HUDEP-2 (cell line): ENCODE measurements at regions not wholly inside any gene's neighbourhood (a gene's known extent, or its start where the extent isn't known, plus 50 kb on each side); places are given as distances from the start of the nearest gene placed in this dataset.
"Not testable (repeated sequence)": the region's sequence is repeated elsewhere in the genome, so short reads cannot be mapped to it uniquely, and the experiment has no call there.

Source experiments
- DNase-seq, 76 experiments: peaks; one replicate each; lab custom pipeline; 2025; ENCODE audit not compliant: unreplicated experiment in 76 of 76; lab: John Stamatoyannopoulos, UW

DNA sequence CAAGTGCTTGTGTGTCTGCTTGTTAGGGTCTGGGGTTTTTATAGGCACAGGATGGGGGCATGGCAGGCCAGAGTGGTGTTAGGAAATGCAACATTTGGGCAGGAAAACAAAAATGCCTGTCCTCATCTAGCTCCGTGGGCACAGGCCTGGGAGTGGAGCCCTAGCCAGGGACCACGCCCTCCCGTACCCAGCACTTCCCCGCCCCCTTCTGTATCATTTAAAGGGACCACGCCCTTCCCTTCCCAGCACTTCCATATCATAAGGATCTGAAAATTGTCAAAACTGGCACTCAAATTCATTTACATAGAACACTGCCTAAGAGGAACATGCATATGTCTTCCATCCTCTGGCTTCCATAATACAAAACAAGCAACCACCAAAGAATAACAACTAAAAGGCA lies 185.8 kb downstream of the B3GLCT start:
- peak in 51 of 76 experiments; percentile 1 to 72 (median 29) for DNase-seq

GRCh38 chr13:31394506-31394905 lies 194.7 kb downstream of the B3GLCT start:
- no peak for DNase-seq

GRCh38 chr13:31395090-31395489 lies 195.3 kb downstream of the B3GLCT start:
- no peak for DNase-seq

DNA sequence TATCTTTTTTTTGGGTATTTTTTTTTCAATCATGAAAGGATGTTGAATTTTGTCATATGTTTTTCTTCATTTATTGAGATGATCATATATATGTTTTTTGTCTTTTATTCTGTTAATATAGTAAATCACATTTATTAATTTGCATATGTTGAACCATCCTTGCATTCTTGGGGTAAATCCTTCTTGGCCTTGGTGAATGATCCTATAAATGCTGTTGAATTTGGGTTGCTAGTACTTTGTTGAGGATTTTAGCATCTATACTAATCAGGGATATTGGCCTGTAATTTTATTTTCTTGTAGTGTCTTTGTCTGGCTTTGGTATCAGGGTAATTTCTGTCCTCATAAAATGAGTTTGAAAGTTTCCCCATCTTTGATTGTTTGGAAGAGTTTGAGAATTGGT lies 199.9 kb downstream of the B3GLCT start:
- no peak for DNase-seq

DNA sequence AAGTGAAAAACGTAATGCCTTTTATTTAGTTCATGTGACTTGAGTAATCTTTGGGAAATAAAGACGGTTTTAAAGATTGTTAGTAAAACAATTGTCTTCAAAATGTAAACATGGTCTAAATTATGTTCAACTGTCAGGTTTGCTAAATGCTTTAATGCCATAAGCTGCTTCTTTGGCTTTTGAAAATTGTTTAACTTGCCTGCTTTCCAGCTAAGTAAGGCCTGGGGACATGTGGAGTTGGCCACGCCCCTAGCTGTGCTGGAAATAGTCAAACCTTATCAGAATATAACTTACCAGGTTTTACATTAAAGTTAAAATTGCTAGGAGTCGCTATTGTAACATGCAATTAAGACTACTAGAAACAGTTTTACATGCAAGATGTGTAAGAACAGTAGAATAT lies 203.9 kb downstream of the B3GLCT start:
- not testable (repeated sequence) for DNase-seq

- no peak for DNase-seq
Observed at GRCh38 chr13:31408927-31409326, 209.2 kb downstream of the B3GLCT start.

DNA sequence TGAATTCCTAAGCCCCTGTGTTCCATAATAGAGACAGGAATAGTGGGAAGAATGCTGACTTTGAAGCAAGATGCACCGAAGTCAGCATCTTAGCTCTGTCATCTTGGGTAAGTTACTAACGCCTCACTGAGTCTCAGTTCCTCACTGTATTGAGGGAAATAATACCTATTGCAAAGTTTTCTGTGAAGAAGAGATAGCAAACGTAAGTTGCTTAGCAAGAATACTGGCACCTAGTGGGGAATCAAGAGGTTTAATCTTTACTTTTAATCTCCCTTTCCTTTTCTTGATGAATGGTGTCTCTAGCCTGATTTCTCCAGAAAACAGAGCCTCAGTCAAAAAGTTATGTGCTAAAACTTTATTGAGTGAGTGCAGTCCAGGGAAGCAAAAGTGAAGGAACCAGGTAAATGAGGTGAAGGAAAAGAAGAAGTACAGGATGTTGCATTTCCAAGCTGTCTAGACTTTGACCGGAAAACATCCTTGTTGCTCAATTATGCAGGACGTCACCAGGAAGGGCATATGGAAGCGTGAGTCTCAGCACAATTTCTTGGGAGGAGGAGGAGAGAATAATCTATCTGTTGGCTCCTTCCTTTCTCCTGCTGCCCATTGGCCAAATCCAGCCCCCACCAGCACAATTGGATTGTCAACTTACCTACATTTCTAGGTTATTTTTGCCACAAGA lies 210.0 kb downstream of the B3GLCT start:
- DNase-seq, result peak in 1 of 76 experiments; percentile 1

DNA sequence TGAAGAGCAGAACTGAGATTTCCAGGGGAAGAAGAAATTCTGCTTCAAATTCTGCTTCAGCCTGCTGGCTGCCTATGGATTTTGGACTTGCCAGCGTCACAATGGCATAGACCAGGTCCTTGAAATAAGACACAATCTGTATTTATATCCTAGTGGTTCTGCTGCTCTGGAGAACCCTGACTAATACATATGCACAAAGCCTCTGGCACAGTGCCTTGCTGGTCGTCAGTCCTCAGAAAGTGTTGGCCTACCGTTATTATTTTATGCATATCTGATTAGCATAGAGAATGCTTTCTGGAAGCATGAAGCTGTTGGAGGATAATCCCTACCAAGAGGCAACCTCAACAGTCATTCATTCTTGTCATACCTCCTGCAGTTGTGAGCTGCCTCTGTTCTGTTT lies 213.7 kb downstream of the B3GLCT start:
- no peak for DNase-seq

GRCh38 chr13:31416066-31416465 lies 216.3 kb downstream of the B3GLCT start:
- DNase-seq, result no peak

GRCh38 chr13:31418186-31418585 lies 218.4 kb downstream of the B3GLCT start:
- no peak for DNase-seq

GRCh38 chr13:31421756-31422155 lies 222.0 kb downstream of the B3GLCT start:
- DNase-seq, result no peak

- DNase-seq, result peak in 71 of 76 experiments; percentile 12 to 81 (median 54)
Observed at GRCh38 chr13:31424130-31424729, 224.5 kb downstream of the B3GLCT start.

- DNase-seq, result no peak
Observed at GRCh38 chr13:31426395-31426794, 226.6 kb downstream of the B3GLCT start.

GRCh38 chr13:31427151-31428100 lies 227.7 kb downstream of the B3GLCT start:
- no peak for DNase-seq

GRCh38 chr13:31431722-31432137 lies 232.0 kb downstream of the B3GLCT start:
- DNase-seq, result peak in 45 of 76 experiments; percentile 2 to 63 (median 30)

DNA sequence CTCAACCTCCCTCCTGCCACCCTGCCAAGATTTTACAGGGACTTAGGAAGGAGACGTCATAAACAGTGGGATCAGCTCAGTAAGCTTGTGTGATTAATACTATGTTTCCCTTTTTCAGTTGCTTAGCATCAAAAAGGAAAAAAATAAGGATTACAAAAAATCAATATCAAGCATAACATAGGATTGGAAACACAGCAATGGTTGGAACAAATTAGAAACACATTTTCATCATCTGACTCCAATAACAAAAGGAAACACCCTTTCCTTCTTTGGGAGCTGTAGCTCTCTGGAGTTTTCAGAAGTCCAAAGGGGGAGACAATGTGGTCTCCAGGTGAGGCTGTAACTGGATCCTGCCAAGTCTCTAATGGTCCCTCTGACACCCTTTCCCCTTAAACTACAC lies 233.4 kb downstream of the B3GLCT start:
- no peak for DNase-seq

DNA sequence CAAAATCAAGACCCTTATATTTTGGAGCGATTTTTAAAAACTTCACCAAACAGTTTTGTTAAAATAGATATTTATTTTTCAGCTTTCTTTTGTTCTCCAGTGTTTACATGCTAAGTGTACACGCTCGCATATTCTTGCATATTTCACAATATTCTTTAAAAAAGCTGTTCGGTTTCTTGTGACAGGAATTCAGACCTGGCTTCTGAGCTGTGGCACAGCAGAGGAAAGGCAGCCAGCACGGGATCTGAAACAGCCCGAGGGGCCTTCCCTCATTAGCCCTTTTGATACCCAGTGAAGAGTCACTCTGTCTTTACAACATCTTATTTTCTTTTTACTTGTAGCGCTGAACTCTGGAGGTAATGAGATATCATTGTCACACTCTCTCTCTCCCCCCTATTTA lies 234.0 kb downstream of the B3GLCT start:
- DNase-seq, result no peak

GRCh38 chr13:31434613-31435012 lies 234.8 kb downstream of the B3GLCT start:
- DNase-seq, result no peak

DNA sequence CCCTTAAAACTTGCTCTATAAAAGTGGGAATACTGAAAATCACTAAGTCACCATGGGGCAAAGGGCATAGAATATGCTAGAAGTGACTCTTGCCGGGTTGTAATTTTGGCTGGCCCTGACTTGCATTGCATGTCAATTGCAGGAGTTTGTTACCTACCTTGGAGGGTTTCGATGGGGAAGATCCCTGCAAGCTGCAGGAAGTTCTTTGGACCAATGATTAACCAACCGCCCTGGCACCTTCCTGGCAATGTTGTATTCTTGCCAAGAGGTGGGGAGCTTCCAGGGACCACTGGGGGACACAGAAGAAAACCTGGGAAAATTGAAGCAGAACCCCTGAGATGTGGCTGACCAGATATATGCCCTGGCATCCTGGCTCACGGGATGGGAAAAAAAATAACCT lies 235.8 kb downstream of the B3GLCT start:
- DNase-seq, result no peak

- DNase-seq, result no peak
Observed at GRCh38 chr13:31436478-31436877, 236.7 kb downstream of the B3GLCT start.

- DNase-seq, result no peak
Observed at GRCh38 chr13:31437975-31438374, 238.2 kb downstream of the B3GLCT start.
